ENCODE measurements at regions not wholly inside any gene's neighbourhood (a gene's known extent, or its start where the extent isn't known, plus 50 kb on each side); places are given as distances from the start of the nearest gene placed in this dataset.
"Not testable (repeated sequence)": the region's sequence is repeated elsewhere in the genome, so short reads cannot be mapped to it uniquely, and the experiment has no call there.

GRCh38 chr9:26131886-26132285 lies 453.6 kb upstream of the TUSC1 start:
- DNase-seq (ENCODE audit: low read depth in 1 of 2, low spot score in 1 of 2): no peak
- no peak for TF ChIP-seq REST (IDR thresholded peaks at IDR 0.05; ENCODE audit: insufficient replicate concordance, low read depth)
- TF ChIP-seq POLR2AphosphoS5 (IDR thresholded peaks at IDR 0.05; ENCODE audit: low read depth): no peak
- TF ChIP-seq SPI1 (IDR thresholded peaks at IDR 0.05; ENCODE audit: borderline replicate concordance, low read depth): no peak
- no peak for TF ChIP-seq GABPA (IDR thresholded peaks at IDR 0.05; ENCODE audit: low read depth)
- TF ChIP-seq CTCF (IDR thresholded peaks at IDR 0.05; ENCODE audit: insufficient read depth, low read length): no peak
- Histone ChIP-seq H3K27me3 (ENCODE audit: insufficient read depth, poor library complexity, severe bottlenecking) (no peaks in the 10 kb centered on the region), H3K27ac (replicated peaks) (no peak overlapping the region), H3K4me3 (replicated peaks; ENCODE audit: insufficient read depth, low read length) (no peak overlapping the region)

DNA sequence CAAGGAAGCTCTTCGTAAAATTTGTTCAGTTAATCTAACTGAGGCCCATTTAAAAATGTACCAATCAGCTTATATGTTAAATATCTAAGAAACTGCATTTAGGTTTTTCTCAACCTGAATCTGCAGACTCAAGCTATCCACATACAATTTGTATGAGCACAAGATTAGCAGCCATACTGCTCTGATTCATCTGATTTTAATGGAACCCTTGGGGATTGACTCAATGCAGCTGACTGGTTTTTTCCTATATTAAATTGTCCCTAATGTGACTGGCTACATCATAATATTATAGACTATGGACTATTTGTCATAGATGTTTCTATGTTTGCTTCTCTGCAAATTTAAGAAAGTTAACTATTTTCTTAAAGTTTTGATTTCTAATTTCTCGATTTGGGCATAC lies 451.0 kb upstream of the TUSC1 start:
- DNase-seq (ENCODE audit: low read depth in 1 of 2, low spot score in 1 of 2): no peak
- TF ChIP-seq SPI1 (IDR thresholded peaks at IDR 0.05; ENCODE audit: borderline replicate concordance, low read depth): no peak
- no peak for TF ChIP-seq POLR2AphosphoS5 (IDR thresholded peaks at IDR 0.05; ENCODE audit: low read depth)
- no peak for TF ChIP-seq GABPA (IDR thresholded peaks at IDR 0.05; ENCODE audit: low read depth)
- TF ChIP-seq CTCF (IDR thresholded peaks at IDR 0.05; ENCODE audit: insufficient read depth, low read length): no peak
- TF ChIP-seq REST (IDR thresholded peaks at IDR 0.05; ENCODE audit: insufficient replicate concordance, low read depth): no peak

DNA sequence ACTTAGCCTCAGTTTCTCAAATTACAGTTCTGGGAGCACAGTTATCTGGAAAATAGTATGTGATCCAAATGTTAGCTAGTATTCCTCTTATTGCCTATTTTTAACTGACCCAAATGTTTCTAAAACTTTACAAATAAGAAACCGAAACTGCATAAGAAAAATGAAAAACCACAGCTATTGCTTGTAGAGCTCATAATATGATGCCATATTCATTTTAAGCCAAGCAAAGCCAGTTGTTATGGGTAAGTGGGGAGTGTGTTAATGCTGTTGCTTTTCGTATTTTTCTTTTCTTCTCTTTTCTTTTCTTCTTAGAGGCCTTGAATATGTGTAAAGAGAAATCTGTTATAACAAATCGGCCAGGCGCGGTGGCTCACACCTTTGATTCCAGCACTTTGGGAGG lies 447.4 kb upstream of the TUSC1 start:
- Histone ChIP-seq H3K4me3 (replicated peaks; ENCODE audit: insufficient read depth, low read length) (no peak overlapping the region), H3K27ac (replicated peaks) (no peak overlapping the region), H3K27me3 (ENCODE audit: insufficient read depth, poor library complexity, severe bottlenecking) (no peaks in the 10 kb centered on the region)
- no peak for DNase-seq (ENCODE audit: low read depth in 1 of 2, low spot score in 1 of 2)
- TF ChIP-seq REST (IDR thresholded peaks at IDR 0.05; ENCODE audit: insufficient replicate concordance, low read depth) (no peak), SPI1 (IDR thresholded peaks at IDR 0.05; ENCODE audit: borderline replicate concordance, low read depth) (no peak), CTCF (IDR thresholded peaks at IDR 0.05; ENCODE audit: insufficient read depth, low read length) (no peak), GABPA (IDR thresholded peaks at IDR 0.05; ENCODE audit: low read depth) (no peak), POLR2AphosphoS5 (IDR thresholded peaks at IDR 0.05; ENCODE audit: low read depth) (no peak)

More for the DNA sequence above, 451.0 kb upstream of the TUSC1 start:
- Histone ChIP-seq H3K4me3 (replicated peaks; ENCODE audit: insufficient read depth, low read length) (no peak overlapping the region), H3K27me3 (ENCODE audit: insufficient read depth, poor library complexity, severe bottlenecking) (no peaks in the 10 kb centered on the region), H3K27ac (replicated peaks) (no peak overlapping the region)

DNA sequence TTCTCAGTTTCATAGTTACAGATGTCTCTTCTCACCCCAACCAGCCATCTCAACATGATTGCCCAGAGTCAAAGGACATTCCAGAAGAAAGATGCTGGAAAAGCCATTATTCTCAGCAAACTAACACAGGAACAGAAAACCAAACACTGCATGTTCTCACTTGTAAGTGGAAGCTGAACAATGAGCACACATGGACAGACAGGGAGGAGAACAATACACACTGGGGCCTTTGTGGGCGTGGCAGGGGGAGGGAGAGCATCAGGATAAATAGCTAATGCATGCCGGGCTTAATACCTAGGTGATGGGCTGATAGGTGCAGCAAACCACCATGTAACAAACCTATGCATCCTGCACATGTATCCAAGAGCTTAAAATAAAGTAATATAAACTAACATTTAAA lies 437.8 kb upstream of the TUSC1 start:
- H3K27ac ChIP-seq (replicated peaks); H3K27me3 ChIP-seq (ENCODE audit: insufficient read depth, poor library complexity, severe bottlenecking); DNase-seq (ENCODE audit: low read depth in 1 of 2, low spot score in 1 of 2); H3K4me3 ChIP-seq (replicated peaks; ENCODE audit: insufficient read depth, low read length): not testable (repeated sequence)
